NOMO-1 treated with dmso at 0.1 percent for 144 hours (cell line): ENCODE measurements at regions not wholly inside any gene's neighbourhood (a gene's known extent, or its start where the extent isn't known, plus 50 kb on each side); places are given as distances from the start of the nearest gene placed in this dataset.
"Not testable (repeated sequence)": the region's sequence is repeated elsewhere in the genome, so short reads cannot be mapped to it uniquely, and the experiment has no call there.

Experiments
- DNase-seq: peaks from one replicate; lab custom pipeline; 2025; ENCODE audit not compliant: unreplicated experiment; lab: John Stamatoyannopoulos, UW

- DNase-seq: not testable (repeated sequence)
These were observed 340.1 kb downstream of the BMP4 start for GRCh38 chr14:53616536-53616935.

DNA sequence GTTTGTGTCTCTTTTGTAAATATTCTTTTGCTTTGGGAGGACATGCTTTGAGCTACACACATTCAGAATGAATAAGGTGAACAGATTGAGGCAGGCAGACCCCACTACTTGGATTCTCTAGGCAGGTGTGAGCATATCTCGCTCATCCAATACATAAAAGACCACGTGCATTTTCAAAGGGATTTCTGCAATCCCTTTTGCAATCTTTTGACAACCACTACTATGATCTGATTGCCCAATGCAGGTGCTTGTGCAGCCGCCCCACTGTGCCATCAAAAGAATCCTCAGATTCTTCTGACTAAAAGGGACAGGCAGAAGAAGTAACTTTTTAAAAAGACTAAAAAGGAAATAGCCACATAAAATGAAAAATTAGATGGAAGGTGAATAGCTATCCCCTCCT is 341.4 kb downstream of the BMP4 start:
- DNase-seq: no peak

GRCh38 chr14:53613404-53614253 is 343.0 kb downstream of the BMP4 start:
- DNase-seq: no peak

DNA sequence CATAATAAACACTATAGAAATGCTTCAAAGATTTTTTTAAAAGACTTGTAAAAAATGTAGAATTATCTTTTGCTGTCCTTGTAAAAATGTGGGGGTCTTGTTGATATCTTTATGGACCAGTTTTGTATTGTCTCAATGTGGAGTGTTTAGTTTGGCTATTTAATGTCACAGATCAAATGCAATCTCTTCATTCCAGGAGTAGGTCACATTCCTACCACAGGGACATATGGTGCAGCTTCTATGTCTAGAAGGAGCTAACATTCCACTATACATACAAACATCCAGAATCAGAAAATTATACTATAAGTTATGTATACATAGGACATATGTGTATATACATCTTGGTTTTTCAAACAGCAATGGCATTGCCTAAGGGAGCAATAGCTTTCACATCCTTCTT is 345.7 kb downstream of the BMP4 start:
- no peak for DNase-seq

DNA sequence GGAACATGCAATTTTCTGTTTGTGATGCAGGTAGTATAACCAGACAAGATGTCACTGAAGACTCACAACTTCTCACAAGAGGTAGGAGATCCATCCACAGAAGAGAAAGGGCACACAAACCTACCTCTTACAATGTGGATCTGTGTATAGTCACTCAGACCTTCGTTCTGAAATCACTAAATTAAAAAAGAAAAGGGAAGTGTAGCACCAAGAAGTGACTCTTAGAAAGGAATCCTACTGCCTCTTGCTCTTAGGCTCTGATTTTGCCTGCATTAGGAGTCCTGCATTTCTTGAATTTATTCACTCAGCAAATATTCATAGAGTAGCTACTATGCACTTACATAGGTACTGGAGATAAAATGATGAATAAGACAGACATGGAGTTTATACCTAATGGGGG is 347.6 kb downstream of the BMP4 start:
- DNase-seq: no peak

DNA sequence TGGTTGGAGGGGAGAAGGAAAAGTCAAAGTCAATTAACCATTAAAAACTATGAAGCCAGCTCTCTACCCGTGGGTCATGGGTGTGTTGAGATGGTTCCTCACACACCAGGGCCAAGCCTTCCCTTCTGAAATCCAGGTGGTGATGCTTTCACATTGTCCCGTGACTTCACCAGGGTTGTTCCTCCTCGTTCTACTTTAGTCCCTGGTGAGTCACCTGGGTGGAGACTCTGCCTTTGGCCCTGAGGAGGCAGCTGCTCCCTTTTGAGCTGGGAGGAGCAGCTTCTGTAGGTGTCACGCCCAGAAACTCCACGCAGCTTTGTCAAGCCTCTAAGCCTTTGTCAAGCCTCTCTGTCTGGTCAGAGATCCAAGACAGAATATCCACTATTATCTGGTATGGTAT is 348.3 kb downstream of the BMP4 start:
- DNase-seq: no peak

GRCh38 chr14:53606203-53606602 is 350.4 kb downstream of the BMP4 start:
- no peak for DNase-seq

- no peak for DNase-seq
These were observed 351.1 kb downstream of the BMP4 start for GRCh38 chr14:53605562-53605961.

DNA sequence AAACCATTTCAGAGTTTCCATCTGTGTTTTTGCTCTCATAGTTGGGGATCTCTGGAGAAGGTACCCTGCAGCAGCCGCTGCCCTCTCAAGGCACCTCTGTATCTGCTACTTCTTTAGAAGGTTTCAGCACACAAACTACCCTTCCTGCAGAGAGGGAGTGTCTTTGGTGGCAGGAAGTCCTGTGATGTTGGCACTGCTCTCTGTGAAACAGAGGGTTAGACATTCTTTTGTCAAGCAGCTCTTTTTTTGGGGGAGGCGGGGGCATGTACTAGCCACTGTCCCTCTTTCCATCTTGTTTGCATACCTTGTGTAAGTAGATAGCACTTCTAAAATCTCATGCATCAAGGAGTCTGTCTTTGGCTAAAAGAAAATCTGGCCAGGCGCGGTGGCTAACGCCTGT is 352.6 kb downstream of the BMP4 start:
- no peak for DNase-seq

DNA sequence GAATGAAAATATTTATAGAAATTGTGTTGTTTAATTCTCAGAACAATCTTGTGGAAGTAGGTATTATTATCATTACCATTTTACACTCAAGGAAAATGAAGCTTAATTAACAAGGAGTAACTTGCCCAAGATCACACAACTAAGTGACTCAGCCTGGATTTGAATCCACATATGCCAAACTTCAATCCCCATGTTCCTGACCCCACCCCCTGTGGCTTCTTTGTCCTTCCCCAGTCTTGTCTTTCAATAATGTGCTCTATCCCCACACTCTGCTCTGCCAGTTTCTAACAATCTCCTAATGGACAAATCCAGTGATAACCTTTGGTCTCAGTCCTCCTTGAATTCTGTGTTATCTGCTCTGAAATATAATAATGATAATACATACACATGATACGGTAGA is 355.2 kb downstream of the BMP4 start:
- no peak for DNase-seq

DNA sequence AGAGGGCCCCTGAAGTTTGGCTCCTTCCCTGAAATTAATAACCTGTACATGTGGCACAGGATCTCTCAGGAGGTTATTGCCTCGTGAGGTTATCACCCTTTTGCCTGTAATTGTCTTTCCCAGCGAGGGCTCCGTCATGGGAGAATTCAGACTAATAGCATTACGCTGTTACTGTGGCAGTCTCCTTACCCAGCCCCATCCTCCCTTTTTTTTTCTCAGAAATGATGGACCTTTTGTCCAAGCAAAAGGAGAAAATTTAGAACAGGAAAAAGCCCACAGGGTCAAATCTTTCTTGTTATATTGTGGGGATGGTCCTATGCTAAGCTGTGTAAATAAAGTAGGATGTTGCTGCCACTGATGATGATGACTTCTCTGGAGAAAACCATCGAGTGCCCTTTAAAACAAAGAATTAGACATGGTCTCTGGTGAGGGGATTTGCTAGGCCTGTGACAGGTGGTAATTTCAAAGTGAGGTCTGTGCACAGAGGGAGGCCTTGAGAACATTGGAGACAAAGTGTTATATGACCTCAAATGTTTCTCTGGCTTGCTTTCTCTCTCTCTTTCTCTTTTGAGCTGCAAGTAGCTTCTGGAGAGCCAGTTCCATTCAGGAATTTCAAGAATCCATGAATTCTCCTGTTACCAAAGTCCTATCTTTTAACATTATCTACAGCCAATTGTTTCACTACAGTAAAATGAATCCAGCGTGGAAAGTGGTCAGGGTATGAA is 357.2 kb downstream of the BMP4 start:
- no peak for DNase-seq

DNA sequence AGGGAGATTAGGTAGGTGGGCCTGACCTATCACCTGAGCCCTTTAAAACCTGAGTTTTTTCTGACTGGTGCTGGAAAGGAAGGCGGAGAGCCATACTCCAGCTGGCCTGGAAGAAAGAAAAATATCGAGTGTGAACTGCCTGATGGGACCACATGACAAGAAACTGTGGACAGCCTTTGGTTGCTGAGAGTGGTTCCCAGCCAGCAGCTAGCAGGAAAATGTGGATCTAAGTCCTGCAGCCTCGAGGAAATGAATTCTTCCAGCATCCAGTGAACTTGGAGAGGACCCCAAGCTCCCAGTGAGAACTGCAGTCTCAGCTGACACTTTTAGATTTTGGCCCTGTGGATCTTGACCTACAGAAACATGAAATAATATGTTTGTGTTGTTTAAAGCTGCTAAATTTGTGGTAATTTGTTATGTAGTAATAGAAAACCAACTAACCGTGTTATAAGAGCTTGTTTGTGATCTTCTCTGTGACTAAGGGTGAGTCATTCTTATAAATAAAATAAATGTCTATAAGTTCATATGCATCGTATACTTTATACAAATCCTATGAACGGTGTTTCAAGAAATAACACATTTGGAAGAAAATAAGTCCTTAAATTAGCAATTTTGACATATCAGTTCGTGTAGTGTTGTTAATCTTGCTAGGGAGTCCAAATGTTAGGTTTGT is 359.6 kb downstream of the BMP4 start:
- no peak for DNase-seq

- DNase-seq: no peak
These were observed 364.8 kb downstream of the BMP4 start for GRCh38 chr14:53591816-53592215.

GRCh38 chr14:53581504-53581903 is 375.1 kb downstream of the BMP4 start:
- no peak for DNase-seq

- no peak for DNase-seq
These were observed 384.8 kb downstream of the BMP4 start for GRCh38 chr14:53571641-53572328.

DNA sequence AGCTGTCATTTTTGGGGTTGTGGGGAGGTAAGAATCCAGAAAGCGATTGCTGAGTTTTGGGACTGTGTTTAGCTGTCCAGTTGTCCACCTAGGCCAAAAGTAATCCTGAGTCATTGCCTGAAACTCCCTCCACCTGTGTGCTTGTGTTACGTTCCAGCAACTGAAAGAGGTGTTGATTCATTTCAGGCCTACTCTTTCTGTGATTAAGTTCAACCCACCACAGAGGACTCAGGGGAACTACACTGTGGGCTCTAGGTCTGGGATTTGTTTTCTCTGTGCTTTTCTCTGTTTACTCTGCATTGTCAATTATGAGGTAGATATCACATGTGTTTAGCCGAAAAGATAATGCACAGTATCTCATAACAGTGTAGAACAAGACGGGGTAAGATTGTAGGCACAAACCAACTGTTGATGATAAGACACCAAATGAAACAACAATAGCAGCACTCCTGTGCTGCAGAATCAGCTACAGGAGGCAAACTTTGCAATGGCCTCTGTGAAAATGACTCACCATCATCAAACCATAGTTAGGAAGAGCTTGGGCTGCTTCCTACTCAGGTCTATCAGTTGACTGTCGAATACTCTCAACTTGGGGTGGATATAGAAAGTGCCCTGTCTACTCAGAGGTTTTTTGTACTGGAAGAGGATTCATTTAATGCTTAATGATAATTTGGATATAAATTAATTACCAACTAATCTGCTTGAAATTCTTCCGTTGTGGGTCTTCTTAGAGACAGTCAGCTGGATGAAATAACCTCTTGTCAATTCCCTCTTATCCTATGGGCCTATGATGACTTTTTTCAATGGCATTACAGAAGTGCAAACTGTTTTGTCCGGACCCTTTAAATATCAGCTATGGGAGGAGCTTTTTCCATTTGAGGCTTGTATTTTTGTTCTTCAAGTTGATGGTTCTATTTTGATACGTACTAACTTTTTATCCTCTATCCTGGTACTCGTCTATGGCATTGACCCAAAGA is 385.9 kb downstream of the BMP4 start:
- DNase-seq: no peak

DNA sequence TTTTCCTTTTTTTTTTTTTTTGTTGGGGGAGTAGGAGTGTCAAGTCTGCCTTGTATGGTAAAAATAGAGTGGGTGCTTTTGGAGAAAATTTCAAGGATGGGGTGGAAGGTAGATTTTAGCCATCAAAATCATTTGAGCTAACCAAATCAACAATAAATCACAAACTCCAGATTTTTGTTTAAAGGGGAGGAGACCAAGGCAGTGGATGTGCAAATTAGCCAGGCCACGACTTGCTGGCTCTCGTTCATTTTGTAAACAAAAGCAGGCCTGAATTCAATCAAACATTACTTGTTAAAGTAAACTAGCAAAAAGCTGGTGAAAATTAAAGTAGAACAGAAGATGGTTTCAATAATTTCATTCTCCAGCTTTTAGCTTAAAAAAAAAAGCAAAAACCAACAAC is 387.2 kb downstream of the BMP4 start:
- DNase-seq: no peak

GRCh38 chr14:53567236-53567780 is 389.3 kb downstream of the BMP4 start:
- no peak for DNase-seq

GRCh38 chr14:53564870-53565269 is 391.8 kb downstream of the BMP4 start:
- no peak for DNase-seq

DNA sequence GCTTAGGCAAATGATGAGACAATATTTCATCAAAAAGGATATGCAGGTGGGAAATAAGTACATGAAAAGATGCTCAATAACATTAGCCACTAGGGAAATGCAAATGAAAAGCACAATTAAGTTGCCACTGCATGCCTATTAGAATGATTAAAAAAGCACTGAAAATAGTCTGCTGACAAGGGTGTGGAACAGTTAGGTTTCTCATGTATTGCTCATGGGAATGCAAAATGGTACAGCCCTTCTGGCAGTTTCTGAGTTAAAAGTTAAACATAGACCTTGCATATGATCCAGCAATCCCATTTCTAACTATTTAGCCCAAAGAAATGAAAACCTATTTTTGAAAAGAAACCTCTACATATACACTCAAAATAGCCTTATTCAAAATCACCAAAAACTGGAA is 393.0 kb downstream of the BMP4 start:
- no peak for DNase-seq
